ENCODE measurements at regions not wholly inside any gene's neighbourhood (a gene's known extent, or its start where the extent isn't known, plus 50 kb on each side); places are given as distances from the start of the nearest gene placed in this dataset.
"Not testable (repeated sequence)": the region's sequence is repeated elsewhere in the genome, so short reads cannot be mapped to it uniquely, and the experiment has no call there.

- no peak overlapping the region for H3K4me3 ChIP-seq
- no peak for DNase-seq
- TF ChIP-seq CTCF (IDR thresholded peaks at IDR 0.05), result no peak
- H3K27ac ChIP-seq, result no peak overlapping the region
- H3K9me3 ChIP-seq, result no peaks in the 10 kb centered on the region
- H3K4me1 ChIP-seq, result no peaks in the 10 kb centered on the region
- WGBS, 2 donors, result 89 to 91% methylated on average over 1 of the region's 1 CpG
- intact Hi-C loops (cut with DNase I), result no loop called here
- no peak for ATAC-seq
- no peaks in the 10 kb centered on the region for H3K36me3 ChIP-seq
- H3K27me3 ChIP-seq, result no peaks in the 10 kb centered on the region
These were observed 964.1 kb downstream of the GRID1 start for GRCh38 chr10:85402541-85402940.

DNA sequence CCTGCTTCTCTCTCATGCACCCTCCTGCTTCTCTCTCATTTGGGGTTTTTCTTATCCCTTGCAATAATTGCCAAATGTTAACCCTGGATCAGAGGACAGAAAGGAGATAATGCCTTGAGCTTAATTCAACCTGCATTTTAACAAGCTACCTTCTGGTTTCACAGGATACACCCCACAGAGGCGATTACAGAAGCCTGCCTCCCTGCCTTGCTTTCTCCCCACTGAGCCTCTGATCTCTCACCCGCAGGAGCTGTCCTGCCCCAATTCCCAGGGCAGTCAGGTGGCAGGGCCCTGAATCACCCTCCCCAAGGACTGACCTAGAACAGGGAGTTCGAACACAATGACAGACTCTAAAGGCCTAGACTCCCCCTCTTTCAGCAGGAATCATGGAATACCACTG, 959.5 kb downstream of the GRID1 start:
- 60 to 67% methylated on average over 3 of the region's 3 CpGs for WGBS, 2 donors
- TF ChIP-seq CTCF (IDR thresholded peaks at IDR 0.05), result no peak
- no peaks in the 10 kb centered on the region for H3K4me1 ChIP-seq
- H3K27me3 ChIP-seq, result no peaks in the 10 kb centered on the region
- H3K36me3 ChIP-seq, result no peaks in the 10 kb centered on the region
- peaks cover 0 to 22% (median 3%) of the 10 kb centered on the region in 11 donors for H3K9me3 ChIP-seq
- DNase-seq (no peak), ATAC-seq (no peak)
- no peak overlapping the region for H3K27ac ChIP-seq
- no peak overlapping the region for H3K4me3 ChIP-seq
- intact Hi-C loops (cut with DNase I), result no loop called here

- no peaks in the 10 kb centered on the region for H3K27me3 ChIP-seq
- intact Hi-C loops (cut with DNase I), result no loop called here
- no peak overlapping the region for H3K27ac ChIP-seq
- WGBS, 2 donors, result 94 to 98% methylated on average over 3 of the region's 3 CpGs
- no peak for TF ChIP-seq CTCF (IDR thresholded peaks at IDR 0.05)
- ATAC-seq (no peak), DNase-seq (no peak)
- H3K9me3 ChIP-seq, result peaks cover 0 to 26% (median 3%) of the 10 kb centered on the region in 11 donors
- no peaks in the 10 kb centered on the region for H3K36me3 ChIP-seq
- H3K4me3 ChIP-seq, result no peak overlapping the region
- H3K4me1 ChIP-seq, result no peaks in the 10 kb centered on the region
These were observed 958.2 kb downstream of the GRID1 start for GRCh38 chr10:85408388-85408787.

DNA sequence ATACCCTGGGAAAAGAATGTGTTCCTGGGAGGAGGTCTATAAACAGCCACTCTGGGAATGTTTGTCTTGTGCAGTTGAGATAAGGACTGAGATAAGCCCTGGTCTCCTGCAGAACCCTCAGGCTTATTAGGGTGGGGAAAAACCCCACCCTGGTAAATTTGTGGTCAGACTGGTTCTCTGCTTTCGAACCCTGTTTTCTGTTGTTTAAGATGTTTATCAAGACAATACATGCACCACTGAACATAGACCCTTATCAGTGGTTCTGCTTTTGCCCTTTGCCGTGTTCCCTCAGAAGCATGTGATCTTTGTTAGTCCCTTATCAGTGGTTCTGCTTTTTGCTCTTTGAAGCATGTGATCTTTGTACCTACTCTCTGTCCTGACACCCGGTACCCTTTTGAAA, 956.0 kb downstream of the GRID1 start:
- ATAC-seq; H3K27me3 ChIP-seq; intact Hi-C loops (cut with DNase I); H3K36me3 ChIP-seq; H3K4me1 ChIP-seq; DNase-seq; H3K4me3 ChIP-seq; H3K27ac ChIP-seq: not testable (repeated sequence)
- H3K9me3 ChIP-seq, result peaks cover 0 to 26% (median 3%) of the 10 kb centered on the region in 11 donors
- 61 to 70% methylated on average over 3 of the region's 3 CpGs for WGBS, 2 donors

DNA sequence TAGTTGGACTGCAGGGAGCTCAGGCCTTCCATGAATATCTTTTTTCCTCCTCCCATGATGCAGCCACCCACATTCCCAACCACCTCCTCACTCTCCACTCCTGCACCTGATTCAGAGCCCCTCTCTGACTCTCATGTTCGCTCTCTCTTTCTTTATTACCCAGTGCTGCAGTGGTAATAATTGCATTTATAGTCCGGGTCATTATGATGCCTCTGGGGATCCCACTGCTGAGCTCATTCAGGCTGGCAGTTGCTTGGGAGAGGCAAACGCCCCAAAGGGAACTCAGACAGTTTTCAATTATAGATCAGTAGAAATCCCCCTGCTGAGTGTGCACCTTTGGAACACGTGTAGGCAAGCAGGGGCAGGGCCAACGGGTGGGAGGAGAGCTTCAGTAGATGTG, 953.0 kb downstream of the GRID1 start:
- intact Hi-C loops (cut with DNase I), result no loop called here
- DNase-seq (no peak), ATAC-seq (no peak)
- peaks cover 0 to 26% (median 3%) of the 10 kb centered on the region in 11 donors for H3K9me3 ChIP-seq
- no peaks in the 10 kb centered on the region for H3K4me1 ChIP-seq
- no peak overlapping the region for H3K27ac ChIP-seq
- H3K36me3 ChIP-seq, result no peaks in the 10 kb centered on the region
- H3K4me3 ChIP-seq, result no peak overlapping the region
- no peaks in the 10 kb centered on the region for H3K27me3 ChIP-seq
- 49 to 65% methylated on average over 5 of the region's 5 CpGs for WGBS, 2 donors
- TF ChIP-seq CTCF (IDR thresholded peaks at IDR 0.05), result no peak
